HUES48 (cell line): ENCODE measurements at regions not wholly inside any gene's neighbourhood (a gene's known extent, or its start where the extent isn't known, plus 50 kb on each side); places are given as distances from the start of the nearest gene placed in this dataset.

Source experiments
- H3K27ac ChIP-seq: one replicate; pipeline ENCODE4 v1.7.0; 2013; ENCODE audit warnings: low read depth, low read length, inconsistent platforms
- H3K27me3 ChIP-seq: 2 replicates; pipeline ENCODE4 v1.6.1; 2013; ENCODE audit warnings: mild to moderate bottlenecking, low read length; ENCODE audit not compliant: control insufficient read depth, insufficient read depth
- H3K36me3 ChIP-seq: 2 replicates; pipeline ENCODE4 v1.6.1; 2013; ENCODE audit warnings: low read length; ENCODE audit not compliant: control insufficient read depth, insufficient read depth
- H3K4me1 ChIP-seq: 2 replicates; pipeline ENCODE4 v1.6.1; 2013; ENCODE audit warnings: mild to moderate bottlenecking, low read length; ENCODE audit not compliant: control insufficient read depth, insufficient read depth
- H3K4me3 ChIP-seq: 2 replicates; pipeline ENCODE4 v1.5.1; 2013; ENCODE audit warnings: mild to moderate bottlenecking, low read depth, low read length
- H3K9ac ChIP-seq: 2 replicates; pipeline ENCODE4 v1.6.1; 2013; ENCODE audit warnings: mild to moderate bottlenecking, low read depth, low read length, moderate library complexity
- H3K9me3 ChIP-seq: 2 replicates; pipeline ENCODE4 v1.6.1; 2013; ENCODE audit warnings: low read length; ENCODE audit not compliant: control insufficient read depth, insufficient read depth

GRCh38 chr3:34267088-34267487, 468.7 kb downstream of the PDCD6IP start:
- Histone ChIP-seq H3K27ac (no peak overlapping the region), H3K4me1 (peaks cover 10% of the 10 kb centered on the region; the same call in 1 of the 2 replicates), H3K9ac (no peak overlapping the region), H3K4me3 (no peak overlapping the region), H3K36me3 (no peaks in the 10 kb centered on the region), H3K9me3 (no peaks in the 10 kb centered on the region), H3K27me3 (no peaks in the 10 kb centered on the region)

- H3K27ac ChIP-seq, result no peak overlapping the region
- H3K9me3 ChIP-seq, result no peaks in the 10 kb centered on the region
- no peaks in the 10 kb centered on the region for H3K27me3 ChIP-seq
- no peaks in the 10 kb centered on the region for H3K36me3 ChIP-seq
- no peak overlapping the region for H3K4me3 ChIP-seq
- peaks cover 8% of the 10 kb centered on the region; the same call in 1 of the 2 replicates for H3K4me1 ChIP-seq
- H3K9ac ChIP-seq, result no peak overlapping the region
These were observed 469.7 kb downstream of the PDCD6IP start for GRCh38 chr3:34268032-34268709.

GRCh38 chr3:34275811-34276210, 477.4 kb downstream of the PDCD6IP start:
- Histone ChIP-seq H3K4me1 (no peaks in the 10 kb centered on the region), H3K27me3 (no peaks in the 10 kb centered on the region), H3K27ac (no peak overlapping the region), H3K9ac (no peak overlapping the region), H3K9me3 (no peaks in the 10 kb centered on the region), H3K4me3 (no peak overlapping the region), H3K36me3 (no peaks in the 10 kb centered on the region)

GRCh38 chr3:34276342-34276741, 477.9 kb downstream of the PDCD6IP start:
- H3K9ac ChIP-seq, result no peak overlapping the region
- H3K4me1 ChIP-seq, result no peaks in the 10 kb centered on the region
- no peaks in the 10 kb centered on the region for H3K27me3 ChIP-seq
- no peaks in the 10 kb centered on the region for H3K36me3 ChIP-seq
- H3K27ac ChIP-seq, result no peak overlapping the region
- no peaks in the 10 kb centered on the region for H3K9me3 ChIP-seq
- no peak overlapping the region for H3K4me3 ChIP-seq

GRCh38 chr3:34277110-34277509, 478.7 kb downstream of the PDCD6IP start:
- no peak overlapping the region for H3K27ac ChIP-seq
- H3K4me1 ChIP-seq, result no peaks in the 10 kb centered on the region
- H3K27me3 ChIP-seq, result no peaks in the 10 kb centered on the region
- no peaks in the 10 kb centered on the region for H3K36me3 ChIP-seq
- no peaks in the 10 kb centered on the region for H3K9me3 ChIP-seq
- H3K4me3 ChIP-seq, result no peak overlapping the region
- H3K9ac ChIP-seq, result no peak overlapping the region

- no peaks in the 10 kb centered on the region for H3K4me1 ChIP-seq
These were observed 481.5 kb downstream of the PDCD6IP start for GRCh38 chr3:34279901-34280300.

GRCh38 chr3:34283751-34284150, 485.3 kb downstream of the PDCD6IP start:
- Histone ChIP-seq H3K27ac (no peak overlapping the region), H3K36me3 (no peaks in the 10 kb centered on the region), H3K4me1 (no peaks in the 10 kb centered on the region), H3K9me3 (no peaks in the 10 kb centered on the region), H3K9ac (no peak overlapping the region), H3K27me3 (no peaks in the 10 kb centered on the region), H3K4me3 (no peak overlapping the region)

More at GRCh38 chr3:34279901-34280300, 481.5 kb downstream of the PDCD6IP start:
- H3K27ac ChIP-seq, result no peak overlapping the region
- no peaks in the 10 kb centered on the region for H3K36me3 ChIP-seq
- no peak overlapping the region for H3K4me3 ChIP-seq
- H3K9ac ChIP-seq, result no peak overlapping the region
- no peaks in the 10 kb centered on the region for H3K27me3 ChIP-seq
- H3K9me3 ChIP-seq, result no peaks in the 10 kb centered on the region

GRCh38 chr3:34284959-34285826, 486.8 kb downstream of the PDCD6IP start:
- no peaks in the 10 kb centered on the region for H3K27me3 ChIP-seq
- peak overlapping the region; percentile 20 for H3K27ac ChIP-seq
- H3K36me3 ChIP-seq, result no peaks in the 10 kb centered on the region
- H3K9me3 ChIP-seq, result no peaks in the 10 kb centered on the region
- H3K4me3 ChIP-seq, result no peak overlapping the region
- H3K4me1 ChIP-seq, result no peaks in the 10 kb centered on the region
- H3K9ac ChIP-seq, result no peak overlapping the region

GRCh38 chr3:34285827-34286188, 487.4 kb downstream of the PDCD6IP start:
- no peak overlapping the region for H3K9ac ChIP-seq
- no peaks in the 10 kb centered on the region for H3K27me3 ChIP-seq
- H3K36me3 ChIP-seq, result no peaks in the 10 kb centered on the region
- peak overlapping the region; percentile 20 for H3K27ac ChIP-seq
- H3K9me3 ChIP-seq, result no peaks in the 10 kb centered on the region
- H3K4me3 ChIP-seq, result no peak overlapping the region
- no peaks in the 10 kb centered on the region for H3K4me1 ChIP-seq

GRCh38 chr3:34292605-34293300, 494.3 kb downstream of the PDCD6IP start:
- no peaks in the 10 kb centered on the region for H3K36me3 ChIP-seq
- H3K27ac ChIP-seq, result no peak overlapping the region
- H3K9me3 ChIP-seq, result no peaks in the 10 kb centered on the region
- H3K27me3 ChIP-seq, result no peaks in the 10 kb centered on the region
- H3K9ac ChIP-seq, result no peak overlapping the region
- no peaks in the 10 kb centered on the region for H3K4me1 ChIP-seq
- H3K4me3 ChIP-seq, result no peak overlapping the region

GRCh38 chr3:34294240-34294639, 495.8 kb downstream of the PDCD6IP start:
- Histone ChIP-seq H3K9me3 (no peaks in the 10 kb centered on the region), H3K36me3 (no peaks in the 10 kb centered on the region), H3K4me1 (no peaks in the 10 kb centered on the region), H3K4me3 (no peak overlapping the region), H3K9ac (no peak overlapping the region), H3K27me3 (peaks cover 3% of the 10 kb centered on the region; the same call in 1 of the 2 replicates), H3K27ac (no peak overlapping the region)
